ENCODE measurements at regions not wholly inside any gene's neighbourhood (a gene's known extent, or its start where the extent isn't known, plus 50 kb on each side); places are given as distances from the start of the nearest gene placed in this dataset.

DNA sequence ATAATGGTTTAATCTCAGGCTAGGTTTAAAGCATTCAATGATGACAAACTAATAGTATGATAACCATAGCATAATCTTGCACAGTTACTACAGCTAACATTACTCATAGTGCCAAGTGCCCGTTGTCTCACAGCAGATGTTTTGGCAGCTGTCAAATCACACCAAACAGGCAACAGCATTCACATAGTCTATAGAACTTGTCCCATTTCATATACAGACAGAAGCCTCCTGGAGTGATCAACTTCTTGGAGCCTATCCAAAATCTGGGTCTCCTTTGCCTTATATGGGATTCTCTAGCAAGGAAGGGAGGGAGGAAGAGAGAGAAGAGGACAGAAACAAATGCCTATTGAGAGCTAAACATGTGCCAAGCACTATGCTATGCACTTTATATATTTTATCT, 250.6 kb upstream of the ZP4 start:
- peak; percentile 56 for DNase-seq

DNA sequence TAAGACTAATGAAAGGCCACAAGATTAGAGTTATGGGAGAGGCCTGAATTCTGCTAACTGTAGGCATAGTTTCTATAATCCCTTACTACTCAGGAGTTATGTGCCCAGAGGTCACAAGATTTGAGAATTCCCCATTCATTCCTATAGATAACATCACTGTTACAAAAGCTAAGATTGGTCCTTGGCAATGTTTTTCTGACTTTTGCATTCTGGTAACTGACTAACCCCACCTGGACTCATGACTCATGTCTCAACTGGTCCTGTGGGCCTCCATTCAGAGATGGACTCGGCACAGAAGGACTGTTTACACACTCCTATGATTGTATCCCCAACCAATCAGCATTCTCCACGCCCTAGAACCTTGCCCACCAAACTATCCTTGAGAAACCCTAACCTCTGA, 249.0 kb upstream of the ZP4 start:
- DNase-seq = no peak

DNA sequence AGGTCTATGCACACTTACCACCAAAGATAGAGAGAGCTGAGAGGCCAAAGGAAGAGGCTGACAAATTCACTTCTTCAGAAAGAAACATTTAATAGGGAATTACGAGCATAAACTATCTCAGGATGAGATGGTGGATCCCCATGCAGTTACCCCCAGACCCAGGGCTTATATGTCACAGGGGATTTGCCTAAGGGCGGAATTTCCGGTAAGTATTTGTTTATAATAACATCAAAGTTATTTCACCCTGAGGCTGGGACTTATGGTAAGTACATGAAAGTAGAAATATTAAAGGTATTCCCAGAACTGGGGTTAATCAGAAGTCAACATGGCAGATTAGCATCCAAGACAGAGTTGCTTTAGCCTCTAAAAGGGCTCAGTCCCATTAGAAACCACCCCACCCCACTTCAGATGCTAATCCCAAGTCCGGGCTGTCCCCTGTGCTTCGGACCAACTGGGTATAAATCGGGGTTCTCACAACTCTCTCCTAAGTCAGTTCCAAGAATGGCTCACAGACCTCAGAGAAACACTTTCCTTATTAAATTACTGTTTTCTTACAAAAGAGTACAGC, 247.4 kb upstream of the ZP4 start:
- DNase-seq = no peak

DNA sequence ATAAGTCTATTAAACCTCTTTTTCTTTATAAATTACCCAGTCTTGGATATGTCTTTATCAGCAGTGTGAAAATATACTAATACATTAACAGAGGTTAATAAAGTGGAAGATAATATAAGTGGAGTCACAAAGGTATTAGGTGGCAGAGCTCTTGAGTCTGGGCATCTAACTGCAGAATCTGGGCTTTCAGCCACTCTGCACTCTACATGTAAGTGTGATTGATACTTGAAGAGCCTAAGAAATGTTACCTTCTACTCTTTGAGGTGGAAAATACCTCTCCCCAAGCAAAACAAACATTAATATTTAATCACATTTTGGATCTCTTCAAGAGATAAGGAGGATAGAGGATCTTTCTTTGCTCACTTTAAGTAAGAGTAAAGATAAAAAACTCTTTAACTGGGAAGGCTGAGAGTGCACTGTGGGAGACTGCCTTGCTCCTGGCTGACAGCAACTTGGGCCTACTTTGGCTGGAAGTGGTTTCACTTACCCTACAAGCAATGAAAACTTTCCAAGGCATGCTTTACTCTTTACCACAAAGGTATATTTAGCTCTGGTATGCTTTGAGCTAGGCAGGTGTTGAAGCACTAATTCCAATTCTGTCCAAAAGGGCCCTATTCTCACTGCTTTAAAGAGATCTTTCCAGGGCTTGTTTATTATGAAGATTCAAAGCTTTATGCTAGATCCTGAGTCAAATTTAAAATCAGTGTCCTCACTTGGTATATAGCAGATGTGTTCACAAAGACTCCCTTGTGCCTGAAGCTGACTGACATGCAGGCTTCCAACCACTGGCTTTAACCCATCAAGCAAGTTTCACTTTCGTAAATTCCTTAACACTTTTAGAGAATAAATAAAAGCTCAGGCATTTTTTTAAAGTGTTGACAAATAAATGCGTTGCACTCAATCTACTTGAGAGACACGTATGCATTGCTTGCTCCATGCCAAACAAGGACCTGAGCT, 245.3 kb upstream of the ZP4 start:
- no peak for DNase-seq

DNA sequence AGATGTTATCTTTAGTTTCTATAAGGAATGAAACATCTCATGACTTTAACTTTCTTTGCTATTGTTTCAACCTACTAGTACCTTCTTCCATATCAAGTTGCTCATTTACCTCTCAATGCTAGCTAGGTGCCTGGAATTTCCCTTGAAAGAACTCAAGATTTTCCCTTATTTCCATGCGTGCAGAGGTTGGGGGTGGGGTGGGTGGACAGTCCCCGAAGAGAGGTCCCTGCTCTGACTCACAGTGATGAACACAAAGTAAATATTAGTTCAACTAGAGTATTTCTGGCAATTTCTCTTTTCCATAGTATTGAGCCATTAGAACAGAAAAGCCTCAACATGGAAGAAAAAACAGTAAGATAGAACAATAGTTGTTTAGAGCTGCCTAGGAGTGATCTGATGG, 239.0 kb upstream of the ZP4 start:
- DNase-seq = no peak

DNA sequence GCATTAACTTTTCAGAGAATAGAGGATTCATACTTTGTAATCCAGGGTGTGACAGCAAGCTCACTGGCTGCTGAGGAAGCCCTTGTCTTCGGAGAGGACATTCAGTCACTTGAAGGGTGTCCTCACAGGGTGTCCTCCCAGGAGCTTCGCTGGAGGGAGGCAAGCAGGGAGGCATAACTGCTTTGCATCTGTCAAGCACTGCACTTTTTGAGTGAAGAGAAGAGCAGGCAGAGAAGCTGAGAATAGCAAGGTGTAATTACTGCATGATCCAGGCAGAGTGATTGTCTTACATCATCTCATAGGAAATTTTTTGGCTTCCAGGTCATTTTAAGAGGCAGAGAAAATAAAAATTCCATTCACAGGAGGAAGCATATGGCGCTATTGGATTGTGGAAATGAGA, 232.5 kb upstream of the ZP4 start:
- no peak for DNase-seq

DNA sequence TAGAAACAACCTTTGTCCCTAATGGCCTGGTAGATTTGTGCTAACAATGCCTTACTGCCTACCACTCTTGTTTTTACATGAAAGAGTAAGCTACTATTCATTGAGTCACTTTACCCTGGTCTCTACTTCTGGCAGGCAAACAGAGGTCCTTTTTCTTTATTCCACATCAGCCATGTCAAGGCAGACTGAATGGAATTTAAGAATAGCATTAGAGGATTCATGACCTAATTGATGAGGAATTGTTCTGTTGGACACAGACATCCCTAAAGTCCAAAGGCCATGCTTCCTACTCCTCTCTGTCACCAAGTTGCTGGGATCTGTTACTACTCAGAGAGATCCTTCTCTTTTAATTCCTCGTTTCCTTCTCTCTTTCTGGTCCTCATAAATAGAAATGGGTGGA, 229.1 kb upstream of the ZP4 start:
- DNase-seq = no peak

DNA sequence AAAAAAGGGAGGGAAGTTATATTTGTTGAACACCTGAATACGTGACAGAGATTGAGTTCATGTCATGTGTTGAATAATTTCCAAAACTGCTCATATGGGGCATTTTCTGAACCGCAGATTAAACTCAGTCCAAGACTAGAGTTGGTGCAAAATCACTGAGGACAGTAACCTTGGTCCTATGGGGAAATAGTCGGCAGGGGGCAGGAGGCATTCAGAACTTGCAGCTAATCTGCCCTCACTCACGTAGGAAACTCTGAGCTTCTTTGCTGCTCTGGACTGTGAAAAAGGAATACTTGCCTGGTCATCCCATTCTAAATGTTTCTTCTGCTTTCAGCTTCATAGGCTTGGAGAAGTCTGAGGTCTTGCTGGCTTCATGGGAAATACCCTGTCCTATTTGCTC, 228.3 kb upstream of the ZP4 start:
- no peak for DNase-seq

DNA sequence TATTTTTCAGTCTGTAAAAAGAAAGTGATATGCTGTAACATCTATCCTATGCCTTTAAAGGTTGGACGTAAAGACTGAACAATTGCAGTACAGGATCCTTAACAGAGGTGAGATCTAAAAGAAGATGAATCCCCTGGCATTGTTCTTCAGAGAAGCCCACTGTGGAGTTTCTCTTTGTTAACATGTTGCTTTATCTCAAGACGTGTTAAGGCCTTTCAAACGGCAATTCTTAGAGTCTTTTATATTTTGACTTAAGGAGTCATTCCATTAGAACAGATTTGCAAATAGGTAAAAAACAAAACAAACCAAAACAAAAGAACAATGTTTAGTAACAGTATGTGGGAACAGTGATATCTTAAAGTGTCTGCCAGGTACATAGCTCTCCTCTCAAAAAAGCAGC, 225.1 kb upstream of the ZP4 start:
- no peak for DNase-seq

DNA sequence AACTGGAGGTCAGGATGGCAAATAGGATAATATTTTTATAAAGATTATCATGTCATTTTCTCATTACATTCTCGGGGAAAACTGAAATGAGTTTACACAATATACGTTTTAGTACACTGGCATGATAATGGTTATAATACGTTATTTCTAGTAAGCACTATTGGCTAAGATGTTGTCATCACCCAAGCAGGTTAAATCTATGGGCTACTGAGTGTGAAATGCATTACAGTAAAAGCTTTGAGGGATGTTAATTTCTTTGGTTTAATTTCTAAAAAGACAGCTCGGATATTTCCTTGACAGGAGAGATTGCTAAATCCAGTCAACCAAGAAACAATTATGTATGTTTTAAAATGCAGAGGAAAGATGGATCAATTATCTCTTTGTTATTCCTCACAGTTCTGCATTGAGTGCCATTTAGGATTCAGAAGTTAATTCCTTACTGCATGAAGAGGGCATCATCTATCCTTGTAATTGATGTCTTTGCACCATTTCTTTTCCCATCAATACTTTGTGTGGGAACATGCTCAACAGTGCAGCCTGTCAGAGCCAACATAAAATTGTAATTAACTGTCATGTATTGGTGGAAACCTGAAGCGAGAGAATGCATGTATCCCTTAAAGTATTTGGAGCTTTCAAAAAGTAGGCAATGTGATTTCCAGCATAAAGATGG, 222.4 kb upstream of the ZP4 start:
- DNase-seq = no peak

DNA sequence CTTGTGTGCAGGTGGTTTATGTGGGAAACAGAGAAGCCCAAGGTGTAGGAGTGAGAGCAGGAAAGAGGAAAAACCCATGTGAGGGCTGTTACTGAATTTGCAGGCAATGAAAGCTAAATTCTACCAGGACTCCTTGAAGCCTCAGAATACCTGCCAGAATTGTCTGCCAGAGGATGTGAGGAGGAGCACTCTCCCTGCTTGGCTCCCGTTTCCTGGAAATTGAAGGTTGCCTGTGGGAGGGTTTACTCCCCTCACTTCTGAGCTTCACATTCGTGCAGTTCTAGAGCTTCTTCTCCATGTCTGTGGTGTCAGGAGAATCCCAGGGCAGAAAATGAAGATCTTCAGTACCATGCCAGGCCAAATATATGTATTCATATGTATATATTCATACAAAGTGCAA, 220.8 kb upstream of the ZP4 start:
- DNase-seq = no peak

DNA sequence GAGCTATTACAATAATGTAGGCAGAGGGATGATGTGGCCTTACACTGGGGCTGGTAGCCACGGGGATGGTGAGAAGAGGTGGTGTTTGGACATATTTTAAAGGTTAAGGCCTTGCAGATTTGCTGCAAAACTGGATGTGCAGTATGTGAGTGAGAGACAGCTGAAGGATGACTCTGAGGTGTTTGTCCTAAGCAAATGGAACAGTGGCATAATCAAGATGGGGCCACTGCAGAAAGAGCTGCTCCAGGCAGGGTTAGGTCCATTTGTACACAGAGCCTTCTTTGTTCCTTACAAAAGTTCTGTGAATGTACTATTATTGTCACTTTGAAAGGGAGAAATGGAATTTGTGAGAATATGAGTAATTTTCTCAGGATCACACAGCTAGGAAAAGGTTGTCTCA, 220.4 kb upstream of the ZP4 start:
- DNase-seq = no peak

DNA sequence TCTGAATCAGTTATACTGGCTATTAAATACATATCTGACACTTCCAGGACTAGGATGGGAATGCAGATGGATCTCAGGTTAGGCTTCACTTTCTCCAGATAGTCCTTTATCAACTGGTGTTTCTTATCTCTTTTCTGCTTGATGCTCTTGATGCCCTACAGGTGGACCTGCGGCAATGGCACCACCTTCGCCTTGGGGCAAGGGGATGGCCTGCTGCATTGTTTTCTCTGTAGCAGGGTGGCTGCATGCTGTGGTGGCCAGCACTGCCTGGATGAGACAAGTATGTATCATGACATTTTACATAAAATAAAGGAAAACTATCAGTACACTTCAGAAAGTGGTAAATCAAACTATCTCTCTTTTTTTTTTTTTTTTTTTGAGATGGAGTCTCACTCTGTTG, 217.7 kb upstream of the ZP4 start:
- DNase-seq = no peak

DNA sequence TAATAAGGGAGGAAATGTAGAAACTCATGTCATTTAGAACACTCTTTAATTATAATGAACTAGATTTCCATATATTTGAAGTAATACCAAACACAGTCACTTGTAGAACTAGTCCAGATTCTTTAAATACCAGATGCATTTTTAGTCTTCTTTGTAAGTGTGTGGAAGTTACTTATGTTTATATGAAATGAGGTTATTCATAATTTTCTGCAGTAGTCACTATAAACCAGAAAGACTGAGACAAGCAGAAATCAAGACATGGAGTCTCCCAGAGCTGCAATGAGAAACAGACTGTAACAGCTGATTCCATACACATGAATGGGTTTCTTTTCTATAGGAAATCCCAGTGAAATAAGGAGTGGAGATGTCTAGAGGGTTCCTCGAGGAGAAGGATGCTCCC, 216.6 kb upstream of the ZP4 start:
- no peak for DNase-seq

DNA sequence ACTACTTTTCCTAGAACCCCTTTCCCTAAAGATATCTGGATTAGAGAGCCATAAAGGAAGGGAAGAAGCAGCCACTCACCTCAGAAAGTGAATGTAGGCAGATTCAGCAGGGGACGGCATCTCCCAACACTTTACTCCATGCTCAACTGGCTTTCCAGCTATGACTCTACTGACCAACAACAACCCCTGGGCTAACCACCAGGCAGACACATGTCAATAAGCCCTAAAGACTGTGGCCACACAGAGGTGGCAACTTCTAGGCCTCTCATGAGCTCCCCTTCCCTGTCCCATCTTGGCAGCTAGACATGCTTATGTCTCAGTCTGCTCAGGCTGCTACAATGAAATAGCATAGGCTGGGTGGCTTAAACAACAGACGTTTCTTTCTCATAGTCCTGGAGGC, 214.0 kb upstream of the ZP4 start:
- no peak for DNase-seq

DNA sequence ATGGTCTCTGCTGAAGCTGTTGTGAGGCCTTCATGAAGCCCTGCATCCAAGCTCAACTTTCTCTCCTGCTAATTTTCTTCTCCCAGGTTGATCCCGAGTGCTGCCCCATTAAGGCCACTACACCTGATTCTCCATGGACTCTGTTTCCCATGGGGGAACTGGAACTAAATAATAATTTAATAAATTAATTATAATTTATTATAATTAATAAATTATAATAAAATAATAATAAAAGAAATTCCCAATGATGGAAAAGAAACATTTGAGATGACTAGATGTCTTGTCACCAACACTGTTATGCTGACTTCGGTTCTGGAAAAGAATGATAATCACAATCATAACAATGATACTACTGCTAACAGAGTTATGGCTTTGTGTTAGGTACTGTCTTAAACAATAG, 211.2 kb upstream of the ZP4 start:
- no peak for DNase-seq

DNA sequence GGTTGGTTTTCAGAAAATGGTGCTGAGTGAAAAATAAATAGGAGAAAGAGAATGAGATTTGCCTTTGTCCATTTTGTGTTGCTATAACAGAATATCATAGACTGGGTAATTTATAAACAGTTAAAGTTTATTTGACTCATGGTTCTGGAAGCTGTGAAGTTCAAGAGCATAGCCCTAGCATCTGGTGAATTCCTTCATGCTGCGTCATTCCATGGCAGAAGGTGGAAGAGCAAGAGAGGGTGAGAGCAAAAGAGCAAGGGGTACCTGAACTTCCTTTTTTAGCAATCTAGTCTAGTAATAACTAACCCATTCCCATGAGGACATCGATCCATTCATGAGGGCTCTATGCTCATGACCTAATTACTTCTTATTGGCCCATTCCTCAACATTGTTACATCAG, 209.1 kb upstream of the ZP4 start:
- no peak for DNase-seq

DNA sequence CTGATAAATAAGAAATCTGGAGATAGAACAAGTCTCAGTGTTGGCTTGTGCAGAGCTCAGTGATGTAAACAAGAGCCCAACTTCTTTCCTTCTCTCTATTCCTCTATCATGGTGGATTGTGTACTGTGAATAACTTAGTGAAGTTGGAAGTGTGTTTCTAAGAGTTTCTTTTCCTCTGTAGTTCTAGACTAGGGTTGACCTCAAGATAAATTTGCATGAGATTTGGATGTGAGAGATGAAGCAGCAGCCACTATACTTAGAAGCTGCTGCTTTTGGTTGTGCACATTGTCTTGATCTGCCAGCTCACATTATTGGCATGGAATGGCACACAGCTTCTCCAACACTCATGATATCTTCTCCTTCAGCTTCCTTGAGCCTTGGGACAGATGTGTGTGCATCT, 198.9 kb upstream of the ZP4 start:
- no peak for DNase-seq

DNA sequence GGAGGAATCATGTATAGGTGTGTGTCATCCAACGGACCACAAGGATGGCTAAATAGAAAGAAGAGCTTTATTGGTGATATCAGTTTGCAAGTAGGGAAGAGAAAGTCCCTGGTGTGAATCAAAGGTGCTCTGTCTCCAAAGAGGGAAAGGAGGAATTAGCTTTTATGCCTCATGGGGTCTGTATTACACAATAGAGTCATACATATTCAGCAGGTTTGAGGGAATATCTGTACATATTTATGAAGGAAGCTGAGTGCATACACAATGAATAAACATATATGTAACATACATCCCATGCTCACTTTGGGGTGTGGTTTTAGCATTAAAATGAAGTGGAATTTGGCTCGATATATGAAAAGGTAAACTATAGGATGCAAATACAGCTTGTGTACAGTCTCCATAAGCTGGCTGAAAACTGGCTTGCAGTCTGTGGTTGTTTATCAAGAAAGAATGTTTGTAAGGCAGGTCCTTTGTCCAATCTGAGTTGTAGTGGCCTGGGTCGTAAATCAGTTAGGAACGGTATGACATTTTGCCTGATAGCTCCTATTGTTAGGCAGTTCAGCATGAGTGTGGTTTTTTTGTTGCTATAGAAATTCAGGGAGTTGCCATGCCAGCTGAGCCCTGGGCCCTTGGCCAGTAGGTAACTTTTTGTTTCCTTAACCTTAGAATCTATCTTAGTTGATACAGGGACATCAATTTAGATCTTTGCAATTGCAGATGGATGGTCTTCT, 198.0 kb upstream of the ZP4 start:
- DNase-seq = no peak

DNA sequence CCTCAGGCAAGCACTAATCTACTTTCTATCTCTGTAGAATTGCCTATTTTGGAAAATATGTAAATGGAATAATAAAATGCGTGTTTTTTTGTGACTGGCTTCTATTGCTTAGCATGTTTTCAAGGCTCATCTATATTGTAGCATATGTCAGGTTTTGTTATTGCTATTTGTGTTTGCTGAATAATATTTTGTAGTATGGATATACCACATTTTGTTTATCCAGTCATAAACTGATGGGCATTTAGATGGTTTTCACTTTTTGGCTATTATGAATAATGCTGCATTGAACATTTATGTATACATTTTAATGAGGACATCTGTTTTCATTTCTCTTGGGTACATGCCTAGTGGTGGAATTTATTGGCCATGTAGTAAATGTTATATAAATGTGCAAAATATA, 183.3 kb upstream of the ZP4 start:
- DNase-seq = no peak

DNA sequence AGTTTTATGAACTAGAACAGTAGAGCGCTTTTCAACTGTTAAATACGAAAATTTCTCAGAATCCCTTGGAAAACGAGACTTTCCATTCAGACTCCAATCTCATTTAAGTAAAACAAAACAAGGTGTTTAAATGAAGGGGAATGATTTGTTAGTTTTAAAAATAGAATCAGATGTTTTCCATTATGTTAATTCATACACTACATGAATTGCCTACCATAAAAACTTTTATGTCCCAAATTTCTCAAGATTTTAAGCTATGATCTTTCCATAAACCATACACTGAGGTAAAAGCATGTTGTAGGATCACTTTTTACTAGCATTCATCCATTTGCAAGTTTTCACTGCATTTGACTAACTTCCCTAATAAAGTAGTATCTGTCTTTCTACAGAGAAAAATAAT, 180.3 kb upstream of the ZP4 start:
- no peak for DNase-seq

DNA sequence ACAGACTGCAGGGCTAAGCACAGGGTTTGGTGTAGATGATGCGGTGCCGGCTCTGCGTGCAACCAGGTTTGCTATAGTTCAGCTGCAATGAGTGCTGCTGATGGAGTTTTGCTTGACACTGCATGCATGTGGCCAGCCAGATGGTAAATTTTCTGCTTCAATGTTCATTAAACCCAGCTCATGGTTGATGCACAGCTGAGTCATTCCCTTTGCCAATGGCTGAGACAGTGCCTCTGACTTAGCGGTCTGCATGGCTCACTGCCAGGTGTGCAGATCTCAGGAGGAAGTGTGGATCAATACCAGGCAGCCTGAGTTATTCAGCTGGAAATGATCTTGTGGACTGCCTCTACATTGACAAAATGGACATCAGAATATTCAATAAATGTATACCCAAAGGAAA, 172.7 kb upstream of the ZP4 start:
- peak; percentile 97 for DNase-seq

DNA sequence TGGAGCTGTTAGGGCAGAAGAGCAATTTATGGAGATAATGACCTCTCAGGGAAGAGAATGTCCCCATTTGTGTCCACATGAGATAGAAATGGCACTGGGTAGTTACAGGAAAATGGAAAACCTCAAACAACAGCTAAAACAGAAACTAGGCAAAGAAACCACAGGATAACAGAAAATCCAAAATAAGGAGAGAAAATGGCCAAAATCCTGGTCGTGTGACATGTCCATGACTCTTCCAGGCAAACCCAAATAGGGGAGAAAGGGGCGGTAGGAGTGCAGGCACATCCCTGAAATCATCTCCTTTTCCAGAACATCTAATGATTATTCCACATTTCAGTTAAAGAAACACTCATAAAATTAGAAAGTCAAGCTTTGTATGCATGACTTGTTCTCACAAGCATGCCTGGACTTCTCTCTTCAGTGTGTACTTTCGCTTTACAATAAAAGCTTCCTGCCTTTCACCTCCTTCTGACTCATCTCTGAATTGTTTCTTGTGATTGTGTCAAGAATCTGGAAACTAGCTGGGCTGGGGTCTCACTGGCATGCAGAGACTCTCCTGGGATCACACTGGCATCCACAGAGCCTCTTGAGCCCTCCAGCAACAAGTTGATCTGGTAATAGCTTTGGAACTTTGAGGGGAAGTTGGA, 171.4 kb upstream of the ZP4 start:
- DNase-seq = peak; percentile 5
